ENCODE measurements at regions not wholly inside any gene's neighbourhood (a gene's known extent, or its start where the extent isn't known, plus 50 kb on each side); places are given as distances from the start of the nearest gene placed in this dataset.

GRCh38 chr14:54310151-54310850, 86.5 kb upstream of the CDKN3 start:
- H3K9me2 ChIP-seq (ENCODE audit: insufficient read depth): no peaks in the 10 kb centered on the region
- H3K36me3 ChIP-seq (ENCODE audit: low read depth): no peaks in the 10 kb centered on the region
- H3K4me1 ChIP-seq (replicated peaks; ENCODE audit: insufficient read depth): peaks cover 35% of the 10 kb centered on the region
- no peaks in the 10 kb centered on the region for H3K79me2 ChIP-seq (ENCODE audit: low read depth)
- TF ChIP-seq CTCF (conservative IDR thresholded peaks at IDR 0.05): no peak
- no peak for TF ChIP-seq EZH2 (IDR thresholded peaks at IDR 0.05; ENCODE audit: low read depth)
- peaks cover 30% of the 10 kb centered on the region; the same call in 1 of the 2 replicates for H3F3A ChIP-seq (ENCODE audit: insufficient read depth, low read depth)
- H3K27me3 ChIP-seq (ENCODE audit: insufficient read depth, low read depth): no peaks in the 10 kb centered on the region
- no peak overlapping the region for H2AFZ ChIP-seq
- intact Hi-C loops (cut with micrococcal nuclease; ENCODE audit: unreplicated experiment): loop anchor here (5.0 kb wide), 2 partner anchors 43 to 98 kb away; no protein-coding TSS in a partner anchor
- POLR2A ChIA-PET (ENCODE audit: unreplicated experiment): interaction anchor here (0.6 kb wide), 1 partner anchor 204 kb away, joined by 11 read pairs; no protein-coding TSS in a partner anchor
- CTCF ChIA-PET: interaction anchor here (0.7 to 1.2 kb wide), 2 partner anchors 19 to 58 kb away, joined by 3 to 4 read pairs; no protein-coding TSS in a partner anchor
- no peak overlapping the region for H3K4me2 ChIP-seq
- BruUV-seq (replicated peaks): no TSS peak
- H4K20me1 ChIP-seq (ENCODE audit: insufficient read depth): no peaks in the 10 kb centered on the region
- no peaks in the 10 kb centered on the region; the same call in 1 of the 2 replicates for H3K9me3 ChIP-seq (ENCODE audit: insufficient read depth, low read depth)
- no peak overlapping the region for H3K27ac ChIP-seq
- H3K4me3 ChIP-seq: no peak overlapping the region
- DNase-seq: peak in 1 of 2 experiments; percentile 44

DNA sequence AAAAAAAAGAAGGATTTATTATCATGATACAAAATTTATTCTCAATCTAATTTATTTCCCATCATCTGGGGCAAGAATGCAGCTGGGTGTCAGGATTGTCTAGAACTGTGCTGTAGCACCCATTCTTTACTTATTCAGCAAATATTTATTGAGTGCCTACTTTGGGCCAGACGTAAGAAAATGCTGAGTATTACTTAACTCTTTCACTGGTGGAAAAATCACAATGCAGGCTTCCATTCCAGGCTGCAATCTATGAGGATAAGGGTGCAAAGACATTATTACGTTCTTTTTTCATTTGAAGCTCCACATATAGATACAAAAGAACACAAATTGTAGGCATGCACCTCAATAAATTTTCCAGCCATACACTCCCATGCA, 86.0 kb upstream of the CDKN3 start:
- Histone ChIP-seq H3K4me2 (no peak overlapping the region), H3K79me2 (ENCODE audit: low read depth) (no peaks in the 10 kb centered on the region), H3K4me1 (replicated peaks; ENCODE audit: insufficient read depth) (peaks cover 35% of the 10 kb centered on the region), H3K4me3 (no peak overlapping the region), H2AFZ (no peak overlapping the region), H3K9me3 (ENCODE audit: insufficient read depth, low read depth) (no peaks in the 10 kb centered on the region; the same call in 1 of the 2 replicates), H3K27ac (no peak overlapping the region), H3F3A (ENCODE audit: insufficient read depth, low read depth) (peaks cover 30% of the 10 kb centered on the region; the same call in 1 of the 2 replicates), H3K36me3 (ENCODE audit: low read depth) (no peaks in the 10 kb centered on the region), H3K27me3 (ENCODE audit: insufficient read depth, low read depth) (no peaks in the 10 kb centered on the region), H3K9me2 (ENCODE audit: insufficient read depth) (no peaks in the 10 kb centered on the region), H4K20me1 (ENCODE audit: insufficient read depth) (no peaks in the 10 kb centered on the region)
- no peak for DNase-seq
- intact Hi-C loops (cut with micrococcal nuclease; ENCODE audit: unreplicated experiment): loop anchor here (5.0 kb wide), 2 partner anchors 44 to 99 kb away; no protein-coding TSS in a partner anchor
- CTCF ChIA-PET: interaction anchor here (0.7 to 1.2 kb wide), 2 partner anchors 18 to 59 kb away, joined by 3 to 4 read pairs; no protein-coding TSS in a partner anchor
- no TSS peak for BruUV-seq (replicated peaks)
- POLR2A ChIA-PET (ENCODE audit: unreplicated experiment): no interaction called here
- TF ChIP-seq CTCF (conservative IDR thresholded peaks at IDR 0.05) (no peak), EZH2 (IDR thresholded peaks at IDR 0.05; ENCODE audit: low read depth) (no peak)

- H3K36me3 ChIP-seq (ENCODE audit: low read depth): no peaks in the 10 kb centered on the region
- H3K9me2 ChIP-seq (ENCODE audit: insufficient read depth): no peaks in the 10 kb centered on the region
- ChIA-PET CTCF (interaction anchor here (1.1 kb wide), 1 partner anchor 60 kb away, joined by 8 read pairs; no protein-coding TSS in a partner anchor), POLR2A (ENCODE audit: unreplicated experiment) (interaction anchor here (0.6 to 0.8 kb wide), 6 partner anchors 45 to 381 kb away, joined by 3 to 8 read pairs (median 4); no protein-coding TSS in a partner anchor)
- no peaks in the 10 kb centered on the region for H3K27me3 ChIP-seq (ENCODE audit: insufficient read depth, low read depth)
- peak overlapping the region; percentile 57 for H3K4me2 ChIP-seq
- no peaks in the 10 kb centered on the region for H3K79me2 ChIP-seq (ENCODE audit: low read depth)
- H3K4me1 ChIP-seq (replicated peaks; ENCODE audit: insufficient read depth): peaks cover 35% of the 10 kb centered on the region
- peak overlapping the region; percentile 75 for H3K27ac ChIP-seq
- TF ChIP-seq EZH2 (IDR thresholded peaks at IDR 0.05; ENCODE audit: low read depth): no peak
- TF ChIP-seq CTCF (conservative IDR thresholded peaks at IDR 0.05): no peak
- BruUV-seq (replicated peaks): no TSS peak
- H3K4me3 ChIP-seq: no peak overlapping the region; the same call in 1 of the 2 replicates
- H4K20me1 ChIP-seq (ENCODE audit: insufficient read depth): no peaks in the 10 kb centered on the region
- intact Hi-C loops (cut with micrococcal nuclease; ENCODE audit: unreplicated experiment): loop anchor here (1.0 to 5.0 kb wide), 4 partner anchors 45 to 205 kb away; no protein-coding TSS in a partner anchor
- DNase-seq: peak; percentile 91 to 97
- H3F3A ChIP-seq (ENCODE audit: insufficient read depth, low read depth): peaks cover 30% of the 10 kb centered on the region; the same call in 1 of the 2 replicates
- no peak overlapping the region for H2AFZ ChIP-seq
- no peaks in the 10 kb centered on the region; the same call in 1 of the 2 replicates for H3K9me3 ChIP-seq (ENCODE audit: insufficient read depth, low read depth)
Observed at GRCh38 chr14:54312166-54312801, 84.5 kb upstream of the CDKN3 start.
